ENCODE measurements at regions not wholly inside any gene's neighbourhood (a gene's known extent, or its start where the extent isn't known, plus 50 kb on each side); places are given as distances from the start of the nearest gene placed in this dataset.

DNA sequence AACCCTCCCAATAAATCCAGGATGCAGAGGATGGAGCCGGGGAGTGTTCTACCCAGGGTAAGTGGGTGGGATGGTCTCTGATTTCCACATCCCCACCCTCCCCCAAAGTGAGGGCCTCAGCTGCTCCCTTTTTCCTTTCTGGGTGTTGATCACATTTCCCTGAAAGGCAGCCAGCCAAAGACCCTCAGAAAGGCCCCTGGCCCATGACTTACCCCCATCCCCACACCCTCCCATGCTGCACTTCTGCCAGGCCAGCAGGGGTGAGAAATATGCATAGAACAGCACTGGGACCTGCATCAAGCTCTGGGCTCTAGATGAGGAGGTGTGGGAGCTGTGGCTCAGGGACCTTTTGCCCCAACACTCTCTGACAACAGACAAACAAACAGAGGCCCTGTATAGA lies 927.3 kb upstream of the ZNF722 start:
- H3K27me3 Mint-ChIP-seq (ENCODE audit: insufficient read depth, low read depth, poor library complexity) = peaks cover 2% of the 10 kb centered on the region
- Histone ChIP-seq H3F3A (replicated peaks; ENCODE audit: low read depth) (no peaks in the 10 kb centered on the region), H3K9me2 (ENCODE audit: insufficient read depth) (no peaks in the 10 kb centered on the region), H3K27me3 (ENCODE audit: insufficient read depth) (no peaks in the 10 kb centered on the region), H2AFZ (no peak overlapping the region), H3K4me1 (ENCODE audit: insufficient read depth) (no peaks in the 10 kb centered on the region), H4K20me1 (replicated peaks; ENCODE audit: insufficient read depth) (no peaks in the 10 kb centered on the region), H3K27ac (ENCODE audit: low read depth) (no peak overlapping the region), H3K4me3 (no peak overlapping the region), H3K36me3 (ENCODE audit: insufficient read depth) (0 out of 2 replicates have a peak, but pooled peaks cover 3% of the 10 kb centered on the region), H3K79me2 (replicated peaks; ENCODE audit: insufficient read depth) (no peaks in the 10 kb centered on the region), H3K4me2 (no peak overlapping the region)
- H3K4me3 Mint-ChIP-seq = no peak overlapping the region
- ATAC-seq = no peak
- peaks cover 100% of the 10 kb centered on the region for H3K9me3 Mint-ChIP-seq
- peaks cover 42% of the 10 kb centered on the region for H3K36me3 Mint-ChIP-seq (ENCODE audit: low read depth)
- TF ChIP-seq, protein P1, sequence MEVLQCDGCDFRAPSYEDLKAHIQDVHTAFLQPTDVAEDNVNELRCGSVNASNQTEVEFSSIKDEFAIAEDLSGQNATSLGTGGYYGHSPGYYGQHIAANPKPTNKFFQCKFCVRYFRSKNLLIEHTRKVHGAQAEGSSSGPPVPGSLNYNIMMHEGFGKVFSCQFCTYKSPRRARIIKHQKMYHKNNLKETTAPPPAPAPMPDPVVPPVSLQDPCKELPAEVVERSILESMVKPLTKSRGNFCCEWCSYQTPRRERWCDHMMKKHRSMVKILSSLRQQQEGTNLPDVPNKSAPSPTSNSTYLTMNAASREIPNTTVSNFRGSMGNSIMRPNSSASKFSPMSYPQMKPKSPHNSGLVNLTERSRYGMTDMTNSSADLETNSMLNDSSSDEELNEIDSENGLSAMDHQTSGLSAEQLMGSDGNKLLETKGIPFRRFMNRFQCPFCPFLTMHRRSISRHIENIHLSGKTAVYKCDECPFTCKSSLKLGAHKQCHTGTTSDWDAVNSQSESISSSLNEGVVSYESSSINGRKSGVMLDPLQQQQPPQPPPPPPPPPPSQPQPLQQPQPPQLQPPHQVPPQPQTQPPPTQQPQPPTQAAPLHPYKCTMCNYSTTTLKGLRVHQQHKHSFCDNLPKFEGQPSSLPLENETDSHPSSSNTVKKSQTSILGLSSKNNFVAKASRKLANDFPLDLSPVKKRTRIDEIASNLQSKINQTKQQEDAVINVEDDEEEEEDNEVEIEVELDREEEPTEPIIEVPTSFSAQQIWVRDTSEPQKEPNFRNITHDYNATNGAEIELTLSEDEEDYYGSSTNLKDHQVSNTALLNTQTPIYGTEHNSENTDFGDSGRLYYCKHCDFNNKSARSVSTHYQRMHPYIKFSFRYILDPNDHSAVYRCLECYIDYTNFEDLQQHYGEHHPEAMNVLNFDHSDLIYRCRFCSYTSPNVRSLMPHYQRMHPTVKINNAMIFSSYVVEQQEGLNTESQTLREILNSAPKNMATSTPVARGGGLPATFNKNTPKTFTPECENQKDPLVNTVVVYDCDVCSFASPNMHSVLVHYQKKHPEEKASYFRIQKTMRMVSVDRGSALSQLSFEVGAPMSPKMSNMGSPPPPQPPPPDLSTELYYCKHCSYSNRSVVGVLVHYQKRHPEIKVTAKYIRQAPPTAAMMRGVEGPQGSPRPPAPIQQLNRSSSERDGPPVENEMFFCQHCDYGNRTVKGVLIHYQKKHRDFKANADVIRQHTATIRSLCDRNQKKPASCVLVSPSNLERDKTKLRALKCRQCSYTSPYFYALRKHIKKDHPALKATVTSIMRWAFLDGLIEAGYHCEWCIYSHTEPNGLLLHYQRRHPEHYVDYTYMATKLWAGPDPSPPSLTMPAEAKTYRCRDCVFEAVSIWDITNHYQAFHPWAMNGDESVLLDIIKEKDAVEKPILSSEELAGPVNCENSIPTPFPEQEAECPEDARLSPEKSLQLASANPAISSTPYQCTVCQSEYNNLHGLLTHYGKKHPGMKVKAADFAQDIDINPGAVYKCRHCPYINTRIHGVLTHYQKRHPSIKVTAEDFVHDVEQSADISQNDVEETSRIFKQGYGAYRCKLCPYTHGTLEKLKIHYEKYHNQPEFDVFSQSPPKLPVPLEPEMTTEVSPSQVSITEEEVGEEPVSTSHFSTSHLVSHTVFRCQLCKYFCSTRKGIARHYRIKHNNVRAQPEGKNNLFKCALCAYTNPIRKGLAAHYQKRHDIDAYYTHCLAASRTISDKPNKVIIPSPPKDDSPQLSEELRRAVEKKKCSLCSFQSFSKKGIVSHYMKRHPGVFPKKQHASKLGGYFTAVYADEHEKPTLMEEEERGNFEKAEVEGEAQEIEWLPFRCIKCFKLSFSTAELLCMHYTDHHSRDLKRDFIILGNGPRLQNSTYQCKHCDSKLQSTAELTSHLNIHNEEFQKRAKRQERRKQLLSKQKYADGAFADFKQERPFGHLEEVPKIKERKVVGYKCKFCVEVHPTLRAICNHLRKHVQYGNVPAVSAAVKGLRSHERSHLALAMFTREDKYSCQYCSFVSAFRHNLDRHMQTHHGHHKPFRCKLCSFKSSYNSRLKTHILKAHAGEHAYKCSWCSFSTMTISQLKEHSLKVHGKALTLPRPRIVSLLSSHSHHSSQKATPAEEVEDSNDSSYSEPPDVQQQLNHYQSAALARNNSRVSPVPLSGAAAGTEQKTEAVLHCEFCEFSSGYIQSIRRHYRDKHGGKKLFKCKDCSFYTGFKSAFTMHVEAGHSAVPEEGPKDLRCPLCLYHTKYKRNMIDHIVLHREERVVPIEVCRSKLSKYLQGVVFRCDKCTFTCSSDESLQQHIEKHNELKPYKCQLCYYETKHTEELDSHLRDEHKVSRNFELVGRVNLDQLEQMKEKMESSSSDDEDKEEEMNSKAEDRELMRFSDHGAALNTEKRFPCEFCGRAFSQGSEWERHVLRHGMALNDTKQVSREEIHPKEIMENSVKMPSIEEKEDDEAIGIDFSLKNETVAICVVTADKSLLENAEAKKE (CRISPR knock-in tag; IDR thresholded peaks at IDR 0.05) = no peak
- TF ChIP-seq STAT1 (IDR thresholded peaks at IDR 0.05; ENCODE audit: unreplicated experiment) (no peak), NANOG (IDR thresholded peaks at IDR 0.05; ENCODE audit: borderline replicate concordance) (no peak), JUNB (IDR thresholded peaks at IDR 0.05; ENCODE audit: unreplicated experiment) (no peak), POLR2AphosphoS5 (IDR thresholded peaks at IDR 0.05; ENCODE audit: low read depth) (no peak), ZNF114 (CRISPR knock-in tag; IDR thresholded peaks at IDR 0.05) (no peak), EZH2 (IDR thresholded peaks at IDR 0.05; ENCODE audit: low read depth, unreplicated experiment) (no peak), CREB1 (CRISPR knock-in tag; IDR thresholded peaks at IDR 0.05; ENCODE audit: low read depth) (no peak), ZNF331 (CRISPR knock-in tag; IDR thresholded peaks at IDR 0.05; ENCODE audit: low read depth) (no peak)
- TF ChIP-seq, protein P2, sequence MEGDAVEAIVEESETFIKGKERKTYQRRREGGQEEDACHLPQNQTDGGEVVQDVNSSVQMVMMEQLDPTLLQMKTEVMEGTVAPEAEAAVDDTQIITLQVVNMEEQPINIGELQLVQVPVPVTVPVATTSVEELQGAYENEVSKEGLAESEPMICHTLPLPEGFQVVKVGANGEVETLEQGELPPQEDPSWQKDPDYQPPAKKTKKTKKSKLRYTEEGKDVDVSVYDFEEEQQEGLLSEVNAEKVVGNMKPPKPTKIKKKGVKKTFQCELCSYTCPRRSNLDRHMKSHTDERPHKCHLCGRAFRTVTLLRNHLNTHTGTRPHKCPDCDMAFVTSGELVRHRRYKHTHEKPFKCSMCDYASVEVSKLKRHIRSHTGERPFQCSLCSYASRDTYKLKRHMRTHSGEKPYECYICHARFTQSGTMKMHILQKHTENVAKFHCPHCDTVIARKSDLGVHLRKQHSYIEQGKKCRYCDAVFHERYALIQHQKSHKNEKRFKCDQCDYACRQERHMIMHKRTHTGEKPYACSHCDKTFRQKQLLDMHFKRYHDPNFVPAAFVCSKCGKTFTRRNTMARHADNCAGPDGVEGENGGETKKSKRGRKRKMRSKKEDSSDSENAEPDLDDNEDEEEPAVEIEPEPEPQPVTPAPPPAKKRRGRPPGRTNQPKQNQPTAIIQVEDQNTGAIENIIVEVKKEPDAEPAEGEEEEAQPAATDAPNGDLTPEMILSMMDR (conservative IDR thresholded peaks at IDR 0.05; ENCODE audit: low read depth in 2 of 2) = no peak
- TF ChIP-seq, protein P3, sequence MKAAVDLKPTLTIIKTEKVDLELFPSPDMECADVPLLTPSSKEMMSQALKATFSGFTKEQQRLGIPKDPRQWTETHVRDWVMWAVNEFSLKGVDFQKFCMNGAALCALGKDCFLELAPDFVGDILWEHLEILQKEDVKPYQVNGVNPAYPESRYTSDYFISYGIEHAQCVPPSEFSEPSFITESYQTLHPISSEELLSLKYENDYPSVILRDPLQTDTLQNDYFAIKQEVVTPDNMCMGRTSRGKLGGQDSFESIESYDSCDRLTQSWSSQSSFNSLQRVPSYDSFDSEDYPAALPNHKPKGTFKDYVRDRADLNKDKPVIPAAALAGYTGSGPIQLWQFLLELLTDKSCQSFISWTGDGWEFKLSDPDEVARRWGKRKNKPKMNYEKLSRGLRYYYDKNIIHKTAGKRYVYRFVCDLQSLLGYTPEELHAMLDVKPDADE (IDR thresholded peaks at IDR 0.05) = no peak
- no peak for DNase-seq (ENCODE audit: low spot score)
- no peaks in the 10 kb centered on the region for H3K4me1 Mint-ChIP-seq
- H3K27ac Mint-ChIP-seq = no peak overlapping the region
